GM21619 (cell line): ENCODE measurements at regions not wholly inside any gene's neighbourhood (a gene's known extent, or its start where the extent isn't known, plus 50 kb on each side); places are given as distances from the start of the nearest gene placed in this dataset.

Experiments used
- ATAC-seq: cut with Tn5 transposase; IDR thresholded peaks from one replicate; pipeline ENCODE4 v1.9.1; 2021; ENCODE audit not compliant: unreplicated experiment

DNA sequence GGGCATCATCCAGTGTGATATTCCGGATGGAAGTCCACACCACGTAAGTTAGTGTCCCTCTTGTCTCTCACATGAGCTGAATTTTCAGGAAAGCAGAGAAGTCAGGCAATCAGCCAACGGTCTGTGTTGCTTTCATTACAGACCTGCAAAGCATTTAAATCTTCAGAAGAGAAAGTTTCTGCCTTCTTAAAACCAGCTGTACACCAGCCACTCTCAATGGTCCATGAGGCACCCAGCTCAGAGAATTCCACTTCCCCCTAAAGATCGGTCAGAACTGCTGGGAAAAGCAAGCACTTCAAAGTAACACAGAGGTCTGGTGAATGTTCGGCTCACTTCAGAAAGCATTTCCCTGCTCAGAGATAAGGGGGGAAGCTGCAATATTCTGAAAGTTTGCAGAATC is 903.7 kb downstream of the EPHA3 start:
- ATAC-seq: no peak

GRCh38 chr3:90011596-90011995 is 904.2 kb downstream of the EPHA3 start:
- ATAC-seq: no peak

DNA sequence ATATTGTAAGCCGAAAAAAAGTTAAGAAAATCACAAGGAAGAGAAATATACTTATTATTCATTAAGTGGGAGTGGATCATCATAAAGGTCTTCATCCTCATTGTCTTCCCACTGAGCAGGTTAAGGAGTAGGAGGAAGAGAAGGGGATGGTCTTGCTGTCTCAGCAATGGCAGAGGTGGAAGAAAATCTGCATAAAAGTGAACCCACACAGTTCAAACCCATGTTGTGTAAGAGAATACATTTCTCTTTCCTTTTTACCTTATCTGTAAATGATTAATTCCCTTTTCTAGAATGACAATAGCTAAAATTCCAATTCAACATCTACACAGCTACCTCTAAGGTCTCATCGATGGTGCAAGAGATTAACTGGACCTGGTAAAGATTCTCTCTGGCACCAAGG is 904.6 kb downstream of the EPHA3 start:
- ATAC-seq: no peak

GRCh38 chr3:90015688-90016356 is 908.4 kb downstream of the EPHA3 start:
- no peak for ATAC-seq

DNA sequence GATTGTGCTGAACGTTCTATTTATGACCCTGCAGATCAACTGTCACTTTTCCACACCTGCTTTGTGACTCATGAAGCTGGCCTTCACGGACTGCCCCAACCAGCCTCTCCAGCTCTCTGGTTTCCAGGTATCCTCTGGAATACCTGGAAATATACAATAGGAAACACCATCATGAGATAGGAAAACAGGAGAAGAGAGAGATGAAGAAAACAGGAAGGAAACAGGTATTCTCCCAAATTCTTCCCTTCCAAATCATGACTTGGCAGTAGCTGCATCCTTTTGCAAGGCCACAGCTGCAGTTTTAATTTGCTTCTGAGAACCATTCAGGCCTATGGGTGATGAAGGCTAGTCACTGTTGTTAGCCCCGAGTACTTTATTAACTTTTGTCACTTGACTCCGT is 909.1 kb downstream of the EPHA3 start:
- ATAC-seq: no peak

DNA sequence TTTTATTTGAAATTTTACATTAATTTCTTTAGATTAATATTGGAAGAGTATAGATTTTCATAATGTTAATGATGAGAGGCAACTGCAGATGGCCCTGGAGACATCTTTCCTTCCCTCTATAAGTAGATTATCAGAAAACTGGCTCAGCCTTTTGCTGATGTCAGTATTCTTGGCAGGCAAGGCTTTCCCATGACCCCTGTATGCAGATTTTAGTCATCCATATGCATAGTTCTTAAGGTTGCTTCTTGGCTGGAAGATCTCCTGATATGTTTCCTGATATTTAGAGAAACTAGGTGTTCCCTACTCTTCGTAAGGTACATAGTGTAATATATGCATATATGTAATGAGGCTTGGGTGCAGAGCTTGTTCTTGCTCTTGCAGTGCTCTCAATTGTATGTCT is 911.4 kb downstream of the EPHA3 start:
- no peak for ATAC-seq

DNA sequence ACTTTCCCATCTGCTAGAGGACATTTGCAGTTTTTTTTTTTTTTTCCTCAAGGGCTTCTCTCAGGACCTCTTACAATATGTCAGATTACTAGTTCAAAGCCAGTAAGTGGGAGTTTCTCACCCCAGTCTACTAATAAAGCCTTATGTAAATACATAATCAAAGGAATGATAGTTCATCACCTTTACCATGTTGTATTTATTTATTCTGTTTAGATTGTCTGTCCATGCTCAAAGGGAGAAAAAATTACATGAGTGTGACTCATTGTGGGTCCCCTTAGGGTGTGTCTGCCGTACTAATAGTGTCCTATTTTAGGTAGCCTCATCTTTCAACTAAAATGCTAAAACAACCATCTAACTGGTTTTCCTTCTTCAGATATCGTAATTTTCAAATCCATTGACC is 917.6 kb downstream of the EPHA3 start:
- ATAC-seq: no peak

DNA sequence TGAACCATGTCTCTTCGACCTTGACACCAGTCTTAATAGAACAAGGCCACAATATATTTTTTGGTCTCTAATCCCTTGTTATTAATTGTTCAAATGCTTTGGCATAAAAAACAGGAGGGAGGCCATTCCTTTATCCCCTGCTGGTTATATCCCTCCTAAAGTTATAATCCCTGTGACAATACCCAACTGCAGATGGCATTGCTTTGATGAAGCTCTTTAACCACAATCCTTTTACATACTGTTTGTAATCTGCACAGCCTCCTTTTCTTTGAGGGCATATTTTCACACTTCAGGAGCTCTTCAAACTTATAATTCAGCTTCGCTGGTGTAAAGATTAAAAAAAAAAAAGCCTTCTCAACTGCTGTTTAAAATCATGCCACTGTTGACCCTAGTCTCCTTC is 919.0 kb downstream of the EPHA3 start:
- ATAC-seq: no peak

DNA sequence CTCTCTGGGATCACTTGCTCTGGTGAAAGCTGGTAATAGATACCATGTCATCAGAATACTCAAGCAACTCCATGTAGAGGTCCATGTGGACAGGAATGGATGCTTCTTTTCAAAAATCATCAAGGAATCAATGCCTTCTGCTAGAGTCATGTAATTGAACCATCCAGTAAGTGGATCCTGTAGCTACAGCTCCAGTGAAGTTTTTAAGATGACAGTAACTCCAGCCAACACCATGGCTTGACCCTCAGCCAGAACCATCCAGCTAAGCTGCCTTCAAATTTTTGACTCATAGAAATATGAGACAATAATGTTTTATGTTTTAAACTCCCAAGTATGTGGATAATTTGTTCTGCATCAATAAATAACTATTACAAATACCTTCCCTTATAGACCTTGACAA is 923.7 kb downstream of the EPHA3 start:
- ATAC-seq: no peak

DNA sequence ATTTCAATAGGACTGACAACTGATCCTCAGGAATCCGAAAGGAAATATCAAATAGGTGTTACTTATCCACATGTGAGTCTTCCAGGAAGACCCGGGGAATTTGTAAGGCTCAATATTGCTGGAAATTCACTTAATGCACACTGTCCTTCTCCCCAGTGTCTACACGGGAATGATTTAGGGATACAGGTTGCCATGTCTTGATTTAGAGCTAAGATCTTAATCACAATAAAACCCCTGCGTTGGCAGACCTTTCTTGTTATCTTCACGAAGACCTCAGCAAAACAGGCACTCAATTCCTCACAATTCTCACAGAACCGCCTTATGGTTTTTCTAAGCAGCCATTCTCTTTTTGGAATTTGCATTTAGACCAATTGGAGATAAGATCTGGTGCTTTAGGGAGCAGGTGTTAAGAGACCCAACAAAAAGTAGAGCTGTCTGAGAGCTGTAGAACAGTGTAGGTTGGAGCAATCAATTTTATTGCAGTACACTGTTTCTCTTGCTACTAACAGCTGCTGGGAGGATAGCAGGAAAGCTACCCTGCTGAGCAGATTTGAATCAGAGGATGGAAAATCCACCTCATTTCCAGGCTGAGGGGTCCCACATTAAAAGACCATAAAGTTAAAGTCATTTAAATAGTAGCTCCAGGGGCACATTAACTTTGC is 925.7 kb downstream of the EPHA3 start:
- no peak for ATAC-seq

GRCh38 chr3:90034038-90034437 is 926.6 kb downstream of the EPHA3 start:
- no peak for ATAC-seq

- ATAC-seq: no peak
Observed at GRCh38 chr3:90035643-90036042, 928.2 kb downstream of the EPHA3 start.

- ATAC-seq: no peak
Observed at GRCh38 chr3:90036939-90037469, 929.6 kb downstream of the EPHA3 start.

- no peak for ATAC-seq
Observed at GRCh38 chr3:90039994-90040393, 932.6 kb downstream of the EPHA3 start.

DNA sequence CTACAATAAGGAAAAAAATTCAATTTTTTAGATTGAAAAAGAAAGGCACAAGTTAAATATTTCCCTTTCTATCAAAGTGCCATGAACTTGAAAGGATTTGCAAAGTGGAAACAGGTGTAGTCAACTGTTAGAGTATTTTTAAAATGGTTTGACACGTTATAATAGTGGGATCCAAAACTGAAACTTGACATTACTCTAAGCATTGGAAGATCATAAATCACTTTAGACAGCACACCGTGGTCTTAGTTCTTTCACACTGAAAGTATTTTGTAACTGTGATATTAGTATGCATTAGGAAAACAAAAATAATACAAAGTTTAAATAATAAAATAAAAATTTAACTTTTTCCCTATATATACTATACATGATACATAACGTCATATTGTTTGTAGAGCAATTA is 933.1 kb downstream of the EPHA3 start:
- no peak for ATAC-seq

- no peak for ATAC-seq
Observed at GRCh38 chr3:90041995-90042394, 934.6 kb downstream of the EPHA3 start.

DNA sequence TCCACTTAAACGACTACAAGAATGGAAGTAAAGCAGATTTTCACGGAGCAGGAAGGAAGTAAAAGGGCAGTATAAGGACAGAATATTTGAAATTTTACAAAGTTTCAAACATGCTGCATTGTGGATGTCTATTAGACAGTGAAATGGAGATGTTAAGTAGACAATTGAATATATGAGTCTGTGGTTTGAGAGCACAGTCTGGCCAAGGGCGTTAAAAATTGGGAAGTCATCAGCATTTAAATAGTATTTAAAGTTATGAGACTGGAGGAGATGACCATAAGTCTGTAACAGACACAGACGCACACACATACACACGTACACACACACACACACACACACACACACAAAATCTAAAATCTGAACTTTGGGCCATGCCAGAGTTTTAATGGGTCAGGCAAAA is 935.9 kb downstream of the EPHA3 start:
- ATAC-seq: no peak

- ATAC-seq: no peak
Observed at GRCh38 chr3:90044084-90044816, 936.8 kb downstream of the EPHA3 start.

GRCh38 chr3:90052425-90052950 is 945.1 kb downstream of the EPHA3 start:
- no peak for ATAC-seq

GRCh38 chr3:90054311-90054710 is 946.9 kb downstream of the EPHA3 start:
- ATAC-seq: no peak

DNA sequence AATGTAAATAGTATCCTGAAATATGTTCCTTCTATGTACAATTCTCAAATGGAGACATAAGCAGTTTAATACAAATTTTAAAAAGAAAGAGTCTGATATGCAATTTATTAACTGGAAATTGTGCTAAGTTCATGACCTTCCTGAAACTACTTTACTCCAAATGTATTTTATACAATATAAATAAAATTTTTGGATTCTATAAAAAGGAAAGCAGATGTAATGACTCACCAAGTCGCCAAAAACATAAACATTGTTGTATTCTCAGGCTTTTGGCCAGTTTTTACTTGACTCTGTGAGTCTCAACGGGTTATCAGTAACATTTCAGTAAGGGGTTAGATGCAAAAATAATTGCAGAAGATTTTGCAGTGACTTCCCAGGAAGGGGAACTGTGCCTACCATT is 948.2 kb downstream of the EPHA3 start:
- ATAC-seq: no peak
